GM12878 (cell line): ENCODE measurements at regions not wholly inside any gene's neighbourhood (a gene's known extent, or its start where the extent isn't known, plus 50 kb on each side); places are given as distances from the start of the nearest gene placed in this dataset.

Source experiments
- ATAC-seq: fragments of 200-7000 bp; cut with Tn5 transposase; 3 replicates; pipeline ENCODE4 v1.9.1; 2020; ENCODE audit warnings: mild to moderate bottlenecking, moderate library complexity
- BruUV-seq: library from RNA; stranded (reverse); fragments of 400-500 nt; replicated peaks from 2 replicates; lab custom pipeline; 2021; lab: Mats Ljungman, UMichigan
- CTCF ChIA-PET: fragments of 300-600 bp; sonication (Branson Sonifier 250); formaldehyde crosslinking; extraction: SDS; loops from one replicate; lab custom pipeline; 2021; ENCODE audit warnings: inconsistent platforms; lab: Yijun Ruan, JAX
- POLR2A ChIA-PET: fragments of 350-600 bp; formaldehyde crosslinking; extraction: SDS; loops from one replicate; lab custom pipeline; 2021; ENCODE audit warnings: inconsistent platforms; lab: Charles Lee
- RAD21 ChIA-PET: fragments of 300-600 bp; sonication (Branson Sonifier 250); formaldehyde crosslinking; loops from one replicate; lab custom pipeline; 2023; ENCODE audit warnings: antibody characterized with exemption; ENCODE audit not compliant: unreplicated experiment; lab: Charles Lee
- SMC1A ChIA-PET: fragments of 300-600 bp; sonication (Branson Sonifier 250); formaldehyde crosslinking; loops from one replicate; lab custom pipeline; 2023; ENCODE audit not compliant: unreplicated experiment, uncharacterized antibody; lab: Charles Lee
- DNase-seq: peaks from one replicate; pipeline ENCODE4 v3.0.0-alpha.2; 2011; ENCODE audit warnings: low read depth, low spot score
- FAIRE-seq: peaks from 3 replicates; lab custom pipeline; 2011; peaks lifted over from hg19 to GRCh38; lab: Jason Lieb, UNC
- H2AFZ ChIP-seq: 2 replicates; pipeline ENCODE4 v1.6.0; 2011; ENCODE audit warnings: low read depth, low read length, control low read depth; ENCODE audit not compliant: control insufficient read depth
- H3K27ac ChIP-seq: 2 replicates; pipeline ENCODE4 v1.5.1; 2011; ENCODE audit warnings: control low read depth; ENCODE audit not compliant: control insufficient read depth, insufficient read depth
- H3K27me3 ChIP-seq, 2 experiments: replicated peaks in 1 of 2; 2 replicates each; pipeline versions ENCODE4 v1.6.0 to v1.6.1; 2011; ENCODE audit warnings: low read length in 1 of 2; ENCODE audit not compliant: control insufficient read depth in 2 of 2, insufficient read depth in 2 of 2
- H3K36me3 ChIP-seq, 2 experiments: 2 replicates each; pipeline ENCODE4 v1.5.1; 2011; ENCODE audit warnings: low read length in 1 of 2; ENCODE audit not compliant: control insufficient read depth in 2 of 2, insufficient read depth in 2 of 2
- H3K4me1 ChIP-seq: 2 replicates; pipeline ENCODE4 v1.6.1; 2011; ENCODE audit warnings: mild to moderate bottlenecking, low read length, moderate library complexity, mixed read lengths; ENCODE audit not compliant: control insufficient read depth, insufficient read depth
- H3K4me2 ChIP-seq: 2 replicates; pipeline ENCODE4 v1.6.0; 2011; ENCODE audit warnings: control low read depth; ENCODE audit not compliant: control insufficient read depth, insufficient read depth
- H3K4me3 ChIP-seq: fragments of 200-600 bp; sonication (generic); 2 replicates; pipeline ENCODE4 v1.5.1; 2016
- H3K79me2 ChIP-seq: 2 replicates; pipeline ENCODE4 v1.6.0; 2011; ENCODE audit warnings: low read length; ENCODE audit not compliant: control insufficient read depth, insufficient read depth
- H3K9ac ChIP-seq: 2 replicates; pipeline ENCODE4 v1.8.0; 2011; ENCODE audit warnings: low read length, control low read depth, mixed read lengths; ENCODE audit not compliant: control insufficient read depth, insufficient read depth
- H3K9me3 ChIP-seq: replicated peaks from 3 replicates; pipeline ENCODE4 v1.5.1; 2011; ENCODE audit warnings: mild to moderate bottlenecking, low read length; ENCODE audit not compliant: control insufficient read depth, insufficient read depth
- H4K20me1 ChIP-seq: 2 replicates; pipeline ENCODE4 v1.6.0; 2011; ENCODE audit not compliant: control insufficient read depth, insufficient read depth
- ASH2L ChIP-seq: fragments of 300-600, 200-600 bp; sonication (generic); IDR thresholded peaks from 2 replicates; pipeline ENCODE4 v1.6.1; 2017; ENCODE audit warnings: low read depth, mild to moderate bottlenecking, borderline replicate concordance
- FOXM1 ChIP-seq: IDR thresholded peaks from 2 replicates; pipeline ENCODE4 v1.6.1; 2012; ENCODE audit warnings: low read depth, mild to moderate bottlenecking, inconsistent platforms, low read length, moderate library complexity
- GABPA ChIP-seq: IDR thresholded peaks from 2 replicates; pipeline ENCODE4 v1.6.1; 2014; ENCODE audit warnings: antibody characterized with exemption, low read depth, mild to moderate bottlenecking, inconsistent platforms
- HSF1 ChIP-seq: fragments of 150-350 bp; IDR thresholded peaks from 2 replicates; pipeline ENCODE4 v1.6.1; 2014; ENCODE audit warnings: mild to moderate bottlenecking, low read depth, low read length
- JUNB ChIP-seq: IDR thresholded peaks from 2 replicates; pipeline ENCODE4 v1.6.1; 2016; ENCODE audit warnings: antibody characterized with exemption, mild to moderate bottlenecking
- JUND ChIP-seq: IDR thresholded peaks from 2 replicates; pipeline ENCODE4 v1.6.1; 2012; ENCODE audit warnings: low read depth, mild to moderate bottlenecking, low read length, improper control_type of control experiment, moderate library complexity
- LARP7 ChIP-seq: fragments of 450-650 bp; IDR thresholded peaks from 2 replicates; pipeline ENCODE4 v1.6.1; 2017; ENCODE audit warnings: mild to moderate bottlenecking
- NFIC ChIP-seq: IDR thresholded peaks from 2 replicates; pipeline ENCODE4 v1.6.1; 2012; ENCODE audit warnings: low read depth, mild to moderate bottlenecking, inconsistent platforms, low read length, moderate library complexity
- NFYB ChIP-seq: IDR thresholded peaks from 2 replicates; pipeline ENCODE4 v1.6.1; 2011; ENCODE audit warnings: low read depth, mild to moderate bottlenecking, low read length, improper control_type of control experiment, moderate library complexity; ENCODE audit not compliant: insufficient read depth
- NR2C1 ChIP-seq: fragments of 450-650 bp; IDR thresholded peaks from 2 replicates; pipeline ENCODE4 v1.6.1; 2017; ENCODE audit warnings: antibody characterized with exemption, mild to moderate bottlenecking, moderate library complexity
- NR2C2 ChIP-seq: IDR thresholded peaks from 2 replicates; pipeline ENCODE4 v1.6.1; 2011; ENCODE audit warnings: borderline replicate concordance, low read depth; ENCODE audit not compliant: control insufficient read depth, insufficient read length
- RUNX3 ChIP-seq: IDR thresholded peaks from 2 replicates; pipeline ENCODE4 v1.6.1; 2012; ENCODE audit warnings: low read length, inconsistent platforms
- SMAD5 ChIP-seq: IDR thresholded peaks from 2 replicates; pipeline ENCODE4 v1.6.1; 2016; ENCODE audit warnings: antibody characterized with exemption, low read depth
- WRNIP1 ChIP-seq: IDR thresholded peaks from 2 replicates; pipeline ENCODE4 v1.6.1; 2011; ENCODE audit warnings: low read depth, low read length, improper control_type of control experiment, borderline replicate concordance
- ZBED1 ChIP-seq: IDR thresholded peaks from 2 replicates; pipeline ENCODE4 v1.6.1; 2016; ENCODE audit warnings: borderline replicate concordance
- WGBS: methylation state at CpG from one replicate; pipeline ENCODE4 v1.1.6; 2016; ENCODE audit warnings: low lambda C conversion rate; ENCODE audit not compliant: insufficient replicate concordance, insufficient coverage; ENCODE audit errors: missing lambda C conversion rate; 5-methylcytosine and 5-hydroxymethylcytosine counted together
- in situ Hi-C: fragments of 300-500 bp; cut with MboI; formaldehyde crosslinking; loops from 9 replicates; pipeline ENCODE4 v1.14.3; 2018; ENCODE audit warnings: mixed read lengths
- intact Hi-C: fragments of 100-400 bp; cut with micrococcal nuclease; formaldehyde crosslinking; loops from one replicate; pipeline ENCODE4 v1.14.2; 2022; ENCODE audit not compliant: unreplicated experiment
- TF ChIP-seq, protein P1 (sequence below): IDR thresholded peaks from 2 replicates; pipeline ENCODE4 v1.6.1; 2011; ENCODE audit warnings: borderline replicate concordance, low read depth, mild to moderate bottlenecking, moderate library complexity, mixed read lengths, low read length; ENCODE audit not compliant: insufficient read depth; ENCODE audit errors: extremely low read length

GRCh38 chr11:23404225-23405160, 544.2 kb upstream of the CCDC179 start (continued):
- no peak for TF ChIP-seq HSF1
- TF ChIP-seq JUNB, result no peak
- no peak for TF ChIP-seq NFIC
- no peak for TF ChIP-seq LARP7
- TF ChIP-seq, protein P1, sequence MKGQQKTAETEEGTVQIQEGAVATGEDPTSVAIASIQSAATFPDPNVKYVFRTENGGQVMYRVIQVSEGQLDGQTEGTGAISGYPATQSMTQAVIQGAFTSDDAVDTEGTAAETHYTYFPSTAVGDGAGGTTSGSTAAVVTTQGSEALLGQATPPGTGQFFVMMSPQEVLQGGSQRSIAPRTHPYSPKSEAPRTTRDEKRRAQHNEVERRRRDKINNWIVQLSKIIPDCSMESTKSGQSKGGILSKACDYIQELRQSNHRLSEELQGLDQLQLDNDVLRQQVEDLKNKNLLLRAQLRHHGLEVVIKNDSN, result no peak

- no TSS peak for BruUV-seq
- no peak for ATAC-seq
- Histone ChIP-seq H3K36me3 (no peaks in the 10 kb centered on the region), H3K27me3 (no peaks in the 10 kb centered on the region), H3K79me2 (no peaks in the 10 kb centered on the region), H4K20me1 (no peaks in the 10 kb centered on the region), H3K4me2 (no peak overlapping the region), H3K4me1 (no peaks in the 10 kb centered on the region)
- POLR2A ChIA-PET, result no interaction called here
- SMC1A ChIA-PET, result no interaction called here
- 67% methylated on average over 33 of the region's 33 CpGs for WGBS
- RAD21 ChIA-PET, result no interaction called here
- TF ChIP-seq JUND (no peak), FOXM1 (no peak), NR2C1 (no peak), NR2C2 (no peak), WRNIP1 (no peak), ZBED1 (no peak), RUNX3 (no peak), ASH2L (no peak), NFYB (no peak), SMAD5 (no peak), GABPA (no peak)
- TF ChIP-seq, all 136 proteins: peak for 0
- Histone ChIP-seq H3K27ac (no peak overlapping the region), H3K9me3 (no peaks in the 10 kb centered on the region; the same call in 2 of the 3 replicates), H2AFZ (no peak overlapping the region), H3K9ac (no peak overlapping the region), H3K4me3 (no peak overlapping the region)
- CTCF ChIA-PET, result interaction anchor here (0.7 kb wide), 1 partner anchor 576 kb away, joined by 3 read pairs; no protein-coding TSS in a partner anchor
- intact Hi-C loops, result no loop called here
- no peak for DNase-seq
- FAIRE-seq, result no peak
- in situ Hi-C loops, result no loop called here
Observed at GRCh38 chr11:23405350-23405937, 545.2 kb upstream of the CCDC179 start.
